Aorta (tissue), 5 donors: ENCODE measurements at regions not wholly inside any gene's neighbourhood (a gene's known extent, or its start where the extent isn't known, plus 50 kb on each side); places are given as distances from the start of the nearest gene placed in this dataset.
"Not testable (repeated sequence)": the region's sequence is repeated elsewhere in the genome, so short reads cannot be mapped to it uniquely, and the experiment has no call there.

Experiments
- ATAC-seq: fragments of 200-7000 bp; cut with Tn5 transposase; one replicate; pipeline ENCODE4 v1.9.1; 2022; ENCODE audit warnings: moderate library complexity; ENCODE audit not compliant: low FRiP score
- DNase-seq, 2 donors: peaks; one replicate each; pipeline ENCODE4 v3.0.0-alpha.2; 2020
- H3K27ac ChIP-seq, 2 donors: one replicate each; pipeline ENCODE4 v1.5.1; 2013; ENCODE audit warnings: low read length in 2 of 2, mild to moderate bottlenecking in 2 of 2, moderate library complexity in 2 of 2, control low read depth in 1 of 2, inconsistent platforms in 1 of 2, low read depth in 1 of 2
- H3K27me3 ChIP-seq, 2 donors: one replicate each; pipeline ENCODE4 v1.6.1; 2013; ENCODE audit warnings: control low read depth in 1 of 2, low read length in 1 of 2, mild to moderate bottlenecking in 1 of 2, moderate library complexity in 1 of 2; ENCODE audit not compliant: insufficient read depth in 2 of 2, control insufficient read depth in 1 of 2
- H3K36me3 ChIP-seq, 2 donors: one replicate each; pipeline ENCODE4 v1.6.1; 2013; ENCODE audit warnings: control low read depth in 1 of 2, low read length in 1 of 2, mild to moderate bottlenecking in 1 of 2; ENCODE audit not compliant: insufficient read depth in 2 of 2, control insufficient read depth in 1 of 2
- H3K4me1 ChIP-seq, 2 donors: one replicate each; pipeline ENCODE4 v1.6.1; 2013; ENCODE audit warnings: low read length in 2 of 2, control low read depth in 1 of 2, mild to moderate bottlenecking in 1 of 2, moderate library complexity in 1 of 2; ENCODE audit not compliant: insufficient read depth in 2 of 2, control insufficient read depth in 1 of 2
- H3K4me3 ChIP-seq, 2 donors: one replicate each; pipeline ENCODE4 v1.5.1; 2013; ENCODE audit warnings: low read length in 2 of 2, control low read depth in 1 of 2, mild to moderate bottlenecking in 1 of 2
- H3K9me3 ChIP-seq: one replicate; pipeline ENCODE4 v1.6.1; 2013; ENCODE audit warnings: mild to moderate bottlenecking, low read length; ENCODE audit not compliant: control insufficient read depth
- WGBS, 2 donors: extraction: QIAGEN DNeasy Blood & Tissue Kit; methylation state at CpG; one replicate each; pipeline ENCODE4 v1.1.7; 2013; 5-methylcytosine and 5-hydroxymethylcytosine counted together
- intact Hi-C, 2 donors: fragments of 100-400 bp; cut with DNase I; formaldehyde crosslinking; loops; one replicate each; pipeline versions ENCODE4 v1.14.2 to v1.15.0; 2022
- donor health status: healthy with polysubstance abuse.
- donor health status: Bipolar disorder and iron deficiency.
- donor health status: DM: no; HTN: no; CAD: no.
- donor health status: DM: no; HTN: no; CAD: no.
- donor health status: DM: yes; HTN: yes; CAD: no.

GRCh38 chr1:69110851-69111250, 456.9 kb upstream of the LRRC7 start:
- 83 to 87% methylated on average over 1 of the region's 1 CpG for WGBS, 2 donors
- H3K27ac ChIP-seq, result no peak overlapping the region
- H3K27me3 ChIP-seq, result no peaks in the 10 kb centered on the region
- intact Hi-C loops, result no loop called here
- no peak overlapping the region for H3K4me3 ChIP-seq
- ATAC-seq (no peak), DNase-seq (no peak)
- no peaks in the 10 kb centered on the region for H3K36me3 ChIP-seq
- H3K4me1 ChIP-seq, result no peaks in the 10 kb centered on the region
- H3K9me3 ChIP-seq, result no peaks in the 10 kb centered on the region

GRCh38 chr1:69120126-69120741, 447.5 kb upstream of the LRRC7 start:
- intact Hi-C loops, result not testable (repeated sequence)

GRCh38 chr1:69120817-69121216, 446.9 kb upstream of the LRRC7 start:
- DNase-seq (no peak), ATAC-seq (no peak)
- H3K4me1 ChIP-seq, result peaks cover 0 to 4% of the 10 kb centered on the region in 2 donors
- intact Hi-C loops, result no loop called here
- H3K27ac ChIP-seq, result no peak overlapping the region
- H3K9me3 ChIP-seq, result peaks cover 1% of the 10 kb centered on the region
- H3K4me3 ChIP-seq, result no peak overlapping the region
- no peaks in the 10 kb centered on the region for H3K27me3 ChIP-seq
- 47 to 57% methylated on average over 3 of the region's 3 CpGs for WGBS, 2 donors
- H3K36me3 ChIP-seq, result no peaks in the 10 kb centered on the region

More at GRCh38 chr1:69120126-69120741, 447.5 kb upstream of the LRRC7 start:
- not testable (repeated sequence) for H3K27ac ChIP-seq, ATAC-seq, H3K4me3 ChIP-seq, H3K27me3 ChIP-seq, H3K36me3 ChIP-seq, H3K9me3 ChIP-seq, DNase-seq, H3K4me1 ChIP-seq
- 91 to 94% methylated on average over 24 of the region's 24 CpGs for WGBS, 2 donors

GRCh38 chr1:69121723-69122122, 446.0 kb upstream of the LRRC7 start:
- no peak for DNase-seq
- Histone ChIP-seq H3K4me1 (peaks cover 0 to 6% of the 10 kb centered on the region in 2 donors), H3K27me3 (no peaks in the 10 kb centered on the region), H3K27ac (no peak overlapping the region), H3K9me3 (peaks cover 1% of the 10 kb centered on the region), H3K36me3 (no peaks in the 10 kb centered on the region), H3K4me3 (no peak overlapping the region)
- no peak for ATAC-seq
- 0 to 4% methylated on average over 1 of the region's 1 CpG for WGBS, 2 donors
- intact Hi-C loops, result no loop called here

GRCh38 chr1:69122373-69122772, 445.3 kb upstream of the LRRC7 start:
- no peaks in the 10 kb centered on the region for H3K27me3 ChIP-seq
- intact Hi-C loops, result no loop called here
- H3K4me1 ChIP-seq, result peaks cover 0 to 6% of the 10 kb centered on the region in 2 donors
- 7 to 10% methylated on average over 2 of the region's 2 CpGs for WGBS, 2 donors
- no peaks in the 10 kb centered on the region for H3K36me3 ChIP-seq
- H3K4me3 ChIP-seq, result no peak overlapping the region
- H3K9me3 ChIP-seq, result peaks cover 1% of the 10 kb centered on the region
- no peak for DNase-seq
- H3K27ac ChIP-seq, result peak overlapping the region in 1 of 2 donors; percentile 3
- ATAC-seq, result no peak

- H3K9me3 ChIP-seq, result peaks cover 1% of the 10 kb centered on the region
- intact Hi-C loops, result no loop called here
- DNase-seq (no peak), ATAC-seq (no peak)
- H3K36me3 ChIP-seq, result no peaks in the 10 kb centered on the region
- H3K27ac ChIP-seq, result no peak overlapping the region
- H3K4me3 ChIP-seq, result no peak overlapping the region
- 95 to 97% methylated on average over 1 of the region's 1 CpG for WGBS, 2 donors
- peaks cover 0 to 8% of the 10 kb centered on the region in 2 donors for H3K4me1 ChIP-seq
- no peaks in the 10 kb centered on the region for H3K27me3 ChIP-seq
Measured at GRCh38 chr1:69123486-69123885, 444.2 kb upstream of the LRRC7 start.

- Histone ChIP-seq H3K27me3 (no peaks in the 10 kb centered on the region), H3K4me3 (no peak overlapping the region), H3K4me1 (peaks cover 0 to 8% of the 10 kb centered on the region in 2 donors), H3K36me3 (no peaks in the 10 kb centered on the region), H3K27ac (no peak overlapping the region), H3K9me3 (peaks cover 1% of the 10 kb centered on the region)
- no peak for ATAC-seq
- no peak for DNase-seq
- WGBS, 2 donors, result 13 to 19% methylated on average over 1 of the region's 1 CpG
- intact Hi-C loops, result no loop called here
Measured at GRCh38 chr1:69126796-69127195, 440.9 kb upstream of the LRRC7 start.

GRCh38 chr1:69128204-69128603, 439.5 kb upstream of the LRRC7 start:
- H3K36me3 ChIP-seq, result no peaks in the 10 kb centered on the region
- no peak for ATAC-seq
- intact Hi-C loops, result no loop called here

GRCh38 chr1:69129538-69129937, 438.2 kb upstream of the LRRC7 start:
- Histone ChIP-seq H3K9me3 (no peaks in the 10 kb centered on the region), H3K27me3 (no peaks in the 10 kb centered on the region), H3K4me3 (no peak overlapping the region), H3K36me3 (no peaks in the 10 kb centered on the region), H3K27ac (no peak overlapping the region), H3K4me1 (peaks cover 0 to 5% of the 10 kb centered on the region in 2 donors)
- WGBS, 2 donors, result 93 to 95% methylated on average over 4 of the region's 4 CpGs
- no peak for ATAC-seq
- intact Hi-C loops, result no loop called here
- no peak for DNase-seq

More at GRCh38 chr1:69128204-69128603, 439.5 kb upstream of the LRRC7 start:
- H3K4me1 ChIP-seq, result peaks cover 0 to 5% of the 10 kb centered on the region in 2 donors
- no peaks in the 10 kb centered on the region for H3K9me3 ChIP-seq
- H3K4me3 ChIP-seq, result no peak overlapping the region
- no peaks in the 10 kb centered on the region for H3K27me3 ChIP-seq
- no peak overlapping the region for H3K27ac ChIP-seq
- 74 to 78% methylated on average over 4 of the region's 4 CpGs for WGBS, 2 donors
- no peak for DNase-seq
